ENCODE measurements at regions not wholly inside any gene's neighbourhood (a gene's known extent, or its start where the extent isn't known, plus 50 kb on each side); places are given as distances from the start of the nearest gene placed in this dataset.

DNA sequence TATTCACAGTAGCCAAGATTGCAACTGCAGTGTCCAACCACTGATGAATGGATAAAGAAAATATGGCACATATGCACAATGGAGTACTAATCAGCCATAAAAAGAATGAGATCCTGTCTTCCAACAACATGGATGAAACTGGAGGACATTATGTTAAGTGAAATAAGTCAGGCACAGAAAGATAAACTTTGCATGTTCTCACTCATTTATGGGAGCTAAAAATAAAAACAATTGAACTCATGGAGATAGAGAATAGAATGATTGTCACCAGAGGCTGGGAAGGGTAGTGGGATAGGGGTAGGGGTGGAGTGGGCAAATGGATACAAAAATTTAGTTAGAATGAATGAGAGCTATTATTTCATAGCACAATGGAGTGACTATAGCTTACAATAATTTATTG, 305.5 kb upstream of the ETAA1 start:
- H3K27ac ChIP-seq (ENCODE audit: insufficient read depth, low read depth, low read length) = no peak overlapping the region
- TF ChIP-seq POLR2A (IDR thresholded peaks at IDR 0.05; ENCODE audit: low read depth, low read length) (no peak), FOS (IDR thresholded peaks at IDR 0.05; ENCODE audit: borderline replicate concordance, insufficient read depth, low read length) (no peak), GATA2 (IDR thresholded peaks at IDR 0.05; ENCODE audit: insufficient read depth, insufficient read length, low read depth, low read length) (no peak), MYC (IDR thresholded peaks at IDR 0.05; ENCODE audit: low read depth, low read length) (no peak), JUN (IDR thresholded peaks at IDR 0.05; ENCODE audit: borderline replicate concordance, insufficient read depth, insufficient read length, low read depth) (no peak), POLR2AphosphoS5 (IDR thresholded peaks at IDR 0.05; ENCODE audit: insufficient read depth, low read depth, low read length) (no peak), EZH2 (IDR thresholded peaks at IDR 0.05; ENCODE audit: borderline replicate concordance, low read depth, low read length, severe bottlenecking) (no peak)
- TF ChIP-seq, protein P1, sequence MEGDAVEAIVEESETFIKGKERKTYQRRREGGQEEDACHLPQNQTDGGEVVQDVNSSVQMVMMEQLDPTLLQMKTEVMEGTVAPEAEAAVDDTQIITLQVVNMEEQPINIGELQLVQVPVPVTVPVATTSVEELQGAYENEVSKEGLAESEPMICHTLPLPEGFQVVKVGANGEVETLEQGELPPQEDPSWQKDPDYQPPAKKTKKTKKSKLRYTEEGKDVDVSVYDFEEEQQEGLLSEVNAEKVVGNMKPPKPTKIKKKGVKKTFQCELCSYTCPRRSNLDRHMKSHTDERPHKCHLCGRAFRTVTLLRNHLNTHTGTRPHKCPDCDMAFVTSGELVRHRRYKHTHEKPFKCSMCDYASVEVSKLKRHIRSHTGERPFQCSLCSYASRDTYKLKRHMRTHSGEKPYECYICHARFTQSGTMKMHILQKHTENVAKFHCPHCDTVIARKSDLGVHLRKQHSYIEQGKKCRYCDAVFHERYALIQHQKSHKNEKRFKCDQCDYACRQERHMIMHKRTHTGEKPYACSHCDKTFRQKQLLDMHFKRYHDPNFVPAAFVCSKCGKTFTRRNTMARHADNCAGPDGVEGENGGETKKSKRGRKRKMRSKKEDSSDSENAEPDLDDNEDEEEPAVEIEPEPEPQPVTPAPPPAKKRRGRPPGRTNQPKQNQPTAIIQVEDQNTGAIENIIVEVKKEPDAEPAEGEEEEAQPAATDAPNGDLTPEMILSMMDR (IDR thresholded peaks at IDR 0.05; ENCODE audit: extremely low read depth in 1 of 2, insufficient read depth in 1 of 2, low read depth in 1 of 2, low read length in 2 of 2) = no peak
- TF ChIP-seq, protein P2, sequence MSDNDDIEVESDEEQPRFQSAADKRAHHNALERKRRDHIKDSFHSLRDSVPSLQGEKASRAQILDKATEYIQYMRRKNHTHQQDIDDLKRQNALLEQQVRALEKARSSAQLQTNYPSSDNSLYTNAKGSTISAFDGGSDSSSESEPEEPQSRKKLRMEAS (IDR thresholded peaks at IDR 0.05; ENCODE audit: insufficient read depth, insufficient read length) = no peak
- ChIA-PET POLR2A (no interaction called here), CTCF (no interaction called here)
- H3K4me3 ChIP-seq (replicated peaks in 1 of 3; ENCODE audit: insufficient read depth in 1 of 3, low read depth in 1 of 3, low read length in 3 of 3) = no peak overlapping the region
- BruUV-seq (replicated peaks) = no TSS peak
- no peaks in the 10 kb centered on the region for H3K36me3 ChIP-seq (ENCODE audit: control insufficient read depth in 2 of 2, extremely low read depth in 1 of 2, insufficient read depth in 2 of 2, low read length in 2 of 2)
- H2AFZ ChIP-seq (ENCODE audit: low read depth, low read length) = no peak overlapping the region
- H4K20me1 ChIP-seq (replicated peaks; ENCODE audit: control insufficient read depth, extremely low read depth, insufficient read depth, low read length) = no peaks in the 10 kb centered on the region
- dilution Hi-C loops (cut with MboI; ENCODE audit: extremely low pct_ligation_motif_present, low sequenced_read_pairs) = no loop called here
- H3K27me3 ChIP-seq (ENCODE audit: control insufficient read depth in 2 of 2, insufficient read depth in 2 of 2, low read length in 2 of 2) = no peaks in the 10 kb centered on the region
- no peaks in the 10 kb centered on the region for H3K9me3 ChIP-seq (replicated peaks; ENCODE audit: control insufficient read depth, insufficient read depth, low read length)
- no peaks in the 10 kb centered on the region for H3K4me1 ChIP-seq (ENCODE audit: control insufficient read depth, extremely low read depth, insufficient read depth, low read length)
- DNase-seq (ENCODE audit: low read depth, low spot score) (no peak), FAIRE-seq (no peak)
- intact Hi-C loops (cut with micrococcal nuclease) = no loop called here
- no peak overlapping the region for H3K9ac ChIP-seq (replicated peaks; ENCODE audit: extremely low read depth, insufficient read depth, low read length)
- no peaks in the 10 kb centered on the region for H3K79me2 ChIP-seq (ENCODE audit: control insufficient read depth, insufficient read depth, low read length)
- H3K4me2 ChIP-seq (ENCODE audit: insufficient read depth, low read length) = no peak overlapping the region
- no peaks in the 10 kb centered on the region for H3K9me1 ChIP-seq (replicated peaks; ENCODE audit: control insufficient read depth, extremely low read depth, insufficient read depth, low read length)

Data from endothelial cell of umbilical vein (primary cell).